Caco-2 (cell line): ENCODE measurements at regions not wholly inside any gene's neighbourhood (a gene's known extent, or its start where the extent isn't known, plus 50 kb on each side); places are given as distances from the start of the nearest gene placed in this dataset.

Source experiments
- BruUV-seq: library from RNA; stranded (reverse); fragments of 400-500 nt; replicated peaks from 2 replicates; lab custom pipeline; 2021; lab: Mats Ljungman, UMichigan
- CTCF ChIA-PET: fragments of 300-600 bp; sonication (Branson Sonifier 250); formaldehyde crosslinking; loops from one replicate; lab custom pipeline; 2022; ENCODE audit warnings: antibody characterized with exemption; lab: Charles Lee
- POLR2A ChIA-PET: fragments of 300-600 bp; sonication (Branson Sonifier 250); formaldehyde crosslinking; loops from one replicate; lab custom pipeline; 2022; ENCODE audit warnings: antibody characterized with exemption; lab: Charles Lee
- DNase-seq, 2 experiments: peaks; one replicate each; pipeline versions ENCODE4 v3.0.0 to v3.0.0-alpha.2; 2020 to 2022
- H3K27me3 ChIP-seq: replicated peaks from 2 replicates; pipeline ENCODE4 v1.6.0; 2011; ENCODE audit warnings: low read length; ENCODE audit not compliant: control insufficient read depth, insufficient read depth
- H3K36me3 ChIP-seq: 2 replicates; pipeline ENCODE4 v1.5.1; 2011; ENCODE audit warnings: low read length; ENCODE audit not compliant: control insufficient read depth, insufficient read depth
- H3K4me1 ChIP-seq: fragments of 250-450 bp; sonication (Bioruptor Pico); 2 replicates; pipeline ENCODE4 v1.5.1; 2020; ENCODE audit warnings: mild to moderate bottlenecking
- H3K4me3 ChIP-seq: 2 replicates; pipeline ENCODE4 v1.5.1; 2011; ENCODE audit warnings: low read depth, mild to moderate bottlenecking, control low read depth, low read length
- H3K9me3 ChIP-seq: fragments of 250-450 bp; sonication (Bioruptor Pico); 2 replicates; pipeline ENCODE4 v1.5.1; 2020; ENCODE audit warnings: mild to moderate bottlenecking, moderate library complexity
- H3K27ac Mint-ChIP-seq: one replicate; pipeline ENCODE4 v1.8.0; 2022; ENCODE audit warnings: mixed read lengths; ENCODE audit not compliant: unreplicated experiment
- H3K27me3 Mint-ChIP-seq: one replicate; pipeline ENCODE4 v1.8.0; 2022; ENCODE audit warnings: mixed read lengths; ENCODE audit not compliant: insufficient read depth, unreplicated experiment
- H3K36me3 Mint-ChIP-seq: one replicate; pipeline ENCODE4 v1.8.0; 2022; ENCODE audit warnings: mild to moderate bottlenecking, mixed read lengths; ENCODE audit not compliant: insufficient read depth, unreplicated experiment
- H3K4me1 Mint-ChIP-seq: one replicate; pipeline ENCODE4 v1.8.0; 2022; ENCODE audit warnings: low read depth, mixed read lengths; ENCODE audit not compliant: unreplicated experiment
- H3K4me3 Mint-ChIP-seq: one replicate; pipeline ENCODE4 v1.8.0; 2022; ENCODE audit warnings: mild to moderate bottlenecking, moderate library complexity, mixed read lengths; ENCODE audit not compliant: unreplicated experiment
- H3K9me3 Mint-ChIP-seq: one replicate; pipeline ENCODE4 v1.8.0; 2022; ENCODE audit warnings: mixed read lengths; ENCODE audit not compliant: unreplicated experiment
- CTCF ChIP-seq, 2 experiments: fragments of 200-600 bp in 1 of 2; IDR thresholded peaks; 1 replicate in 1 of 2; 2 replicates in 1 of 2; pipeline versions ENCODE4 v1.5.1 to v1.8.0; 2011 to 2022; ENCODE audit warnings: antibody characterized with exemption in 1 of 2, control low read depth in 1 of 2, inconsistent platforms in 1 of 2, low read depth in 1 of 2, low read length in 1 of 2, mild to moderate bottlenecking in 1 of 2, moderate library complexity in 1 of 2; ENCODE audit not compliant: insufficient read depth in 1 of 2, severe bottlenecking in 1 of 2, unreplicated experiment in 1 of 2
- intact Hi-C: fragments of 100-400 bp; cut with micrococcal nuclease; formaldehyde crosslinking; loops from one replicate; pipeline ENCODE4 v1.10.0; 2022; ENCODE audit not compliant: unreplicated experiment

- Mint-ChIP-seq H3K27me3 (peaks cover 10% of the 10 kb centered on the region), H3K4me1 (no peaks in the 10 kb centered on the region), H3K4me3 (no peak overlapping the region), H3K36me3 (no peaks in the 10 kb centered on the region), H3K27ac (no peak overlapping the region), H3K9me3 (no peaks in the 10 kb centered on the region)
- Histone ChIP-seq H3K9me3 (no peaks in the 10 kb centered on the region), H3K4me3 (no peak overlapping the region), H3K4me1 (no peaks in the 10 kb centered on the region), H3K36me3 (no peaks in the 10 kb centered on the region), H3K27me3 (no peaks in the 10 kb centered on the region)
- ChIA-PET POLR2A (no interaction called here), CTCF (no interaction called here)
- no TSS peak for BruUV-seq
- intact Hi-C loops: no loop called here
- DNase-seq: no peak
- no peak for TF ChIP-seq CTCF (IDR thresholded peaks at IDR 0.05; ENCODE audit: insufficient read depth in 1 of 2, low read depth in 1 of 2, low read length in 1 of 2, severe bottlenecking in 1 of 2, unreplicated experiment in 1 of 2)
Observed at GRCh38 chr14:94979891-94980290, 177.4 kb downstream of the DICER1 start.

DNA sequence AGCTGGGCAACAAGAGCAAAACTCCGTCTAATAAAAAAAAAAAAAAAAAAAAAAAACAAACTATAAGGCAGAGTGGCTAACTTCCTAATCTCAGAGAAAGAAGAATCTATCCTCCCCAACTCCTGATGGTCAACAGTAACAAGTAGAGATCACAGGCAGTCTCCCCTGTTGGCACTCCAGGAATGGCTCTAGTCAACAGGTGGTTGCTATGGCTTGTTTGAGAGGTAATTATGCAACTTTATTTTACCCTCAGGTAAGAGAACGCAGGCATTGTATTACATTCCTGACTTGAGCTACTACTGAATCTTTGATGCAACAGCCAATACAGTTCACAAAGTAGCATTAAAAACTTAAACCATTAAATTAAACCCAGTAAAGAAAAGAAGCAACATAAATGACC, 180.3 kb downstream of the DICER1 start:
- H3K27me3 Mint-ChIP-seq: peaks cover 4% of the 10 kb centered on the region
- ChIA-PET POLR2A (no interaction called here), CTCF (no interaction called here)
- H3K4me1 Mint-ChIP-seq: no peaks in the 10 kb centered on the region
- no peak for TF ChIP-seq CTCF (IDR thresholded peaks at IDR 0.05; ENCODE audit: insufficient read depth in 1 of 2, low read depth in 1 of 2, low read length in 1 of 2, severe bottlenecking in 1 of 2, unreplicated experiment in 1 of 2)
- H3K4me3 Mint-ChIP-seq: no peak overlapping the region
- H3K9me3 ChIP-seq: no peaks in the 10 kb centered on the region
- no peaks in the 10 kb centered on the region for H3K9me3 Mint-ChIP-seq
- H3K36me3 ChIP-seq: no peaks in the 10 kb centered on the region
- no peak overlapping the region for H3K27ac Mint-ChIP-seq
- no peak overlapping the region for H3K4me3 ChIP-seq
- DNase-seq: no peak
- no TSS peak for BruUV-seq
- no peaks in the 10 kb centered on the region for H3K4me1 ChIP-seq
- H3K36me3 Mint-ChIP-seq: no peaks in the 10 kb centered on the region
- intact Hi-C loops: no loop called here
- H3K27me3 ChIP-seq: no peaks in the 10 kb centered on the region

- Mint-ChIP-seq H3K4me3 (no peak overlapping the region), H3K9me3 (no peaks in the 10 kb centered on the region), H3K36me3 (no peaks in the 10 kb centered on the region), H3K27ac (no peak overlapping the region), H3K27me3 (peaks cover 9% of the 10 kb centered on the region), H3K4me1 (no peaks in the 10 kb centered on the region)
- Histone ChIP-seq H3K36me3 (no peaks in the 10 kb centered on the region), H3K27me3 (no peaks in the 10 kb centered on the region), H3K9me3 (no peaks in the 10 kb centered on the region), H3K4me3 (no peak overlapping the region), H3K4me1 (no peaks in the 10 kb centered on the region)
- POLR2A ChIA-PET: no interaction called here
- no TSS peak for BruUV-seq
- intact Hi-C loops: no loop called here
- CTCF ChIA-PET: interaction anchor here (0.6 kb wide), 1 partner anchor 1796 kb away, joined by 3 read pairs; no protein-coding TSS in a partner anchor
- DNase-seq: no peak
- TF ChIP-seq CTCF (IDR thresholded peaks at IDR 0.05; ENCODE audit: insufficient read depth in 1 of 2, low read depth in 1 of 2, low read length in 1 of 2, severe bottlenecking in 1 of 2, unreplicated experiment in 1 of 2): no peak
Observed at GRCh38 chr14:94975366-94975765, 182.0 kb downstream of the DICER1 start.
